ENCODE measurements at regions not wholly inside any gene's neighbourhood (a gene's known extent, or its start where the extent isn't known, plus 50 kb on each side); places are given as distances from the start of the nearest gene placed in this dataset.

DNA sequence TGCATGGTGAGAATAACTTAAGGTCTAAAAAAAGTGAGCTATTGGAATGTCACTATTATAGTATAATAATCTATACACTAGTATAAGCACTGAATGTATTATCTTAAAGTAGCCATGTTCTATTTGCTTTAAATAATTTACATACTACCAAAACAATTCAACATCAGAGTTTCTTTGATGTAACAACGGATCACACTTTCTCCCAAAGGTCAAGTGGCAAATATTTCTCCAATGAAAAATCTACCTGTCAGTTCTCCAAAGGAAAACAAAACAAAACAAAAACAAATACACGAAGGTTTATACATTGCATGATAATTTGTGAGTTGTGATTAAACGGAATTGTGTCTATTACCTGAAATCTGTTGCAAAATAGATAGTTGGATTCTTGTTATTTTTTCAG lies 581.4 kb downstream of the USP25 start:
- DNase-seq = no peak

GRCh38 chr21:16312321-16312720 lies 582.5 kb downstream of the USP25 start:
- DNase-seq = no peak

GRCh38 chr21:16315223-16315622 lies 585.4 kb downstream of the USP25 start:
- DNase-seq = no peak

DNA sequence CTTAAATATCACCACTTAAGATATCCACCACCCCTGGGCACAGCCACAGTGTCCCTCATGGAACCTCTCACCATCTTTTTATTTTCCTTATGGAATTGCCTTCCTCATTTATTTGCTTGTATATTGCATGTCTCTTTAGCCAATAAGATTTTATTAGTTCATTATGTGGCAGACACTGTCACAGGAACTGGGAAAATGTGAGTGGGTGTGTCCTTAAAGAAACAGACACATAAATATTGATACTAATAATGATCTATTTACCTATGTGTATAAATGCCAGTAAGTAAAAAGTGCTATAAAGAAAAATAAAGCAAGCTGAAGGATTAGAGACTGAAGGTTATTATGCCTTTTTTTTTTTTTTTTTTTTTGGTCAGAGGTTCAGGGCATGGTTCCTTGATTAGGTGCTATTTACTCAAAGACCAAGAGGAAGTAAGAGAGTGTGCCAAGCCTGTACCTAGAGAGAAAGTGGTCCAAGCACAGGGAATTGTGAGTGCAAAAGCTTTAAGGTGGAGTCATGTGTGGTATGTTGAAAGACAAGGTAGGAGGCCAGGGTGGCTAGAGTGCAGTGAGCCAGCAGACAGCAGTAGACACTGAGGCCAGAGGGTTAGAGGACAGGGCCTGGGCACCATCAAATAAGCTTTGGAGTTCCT lies 589.0 kb downstream of the USP25 start:
- no peak for DNase-seq

GRCh38 chr21:16320110-16320509 lies 590.3 kb downstream of the USP25 start:
- DNase-seq = no peak

DNA sequence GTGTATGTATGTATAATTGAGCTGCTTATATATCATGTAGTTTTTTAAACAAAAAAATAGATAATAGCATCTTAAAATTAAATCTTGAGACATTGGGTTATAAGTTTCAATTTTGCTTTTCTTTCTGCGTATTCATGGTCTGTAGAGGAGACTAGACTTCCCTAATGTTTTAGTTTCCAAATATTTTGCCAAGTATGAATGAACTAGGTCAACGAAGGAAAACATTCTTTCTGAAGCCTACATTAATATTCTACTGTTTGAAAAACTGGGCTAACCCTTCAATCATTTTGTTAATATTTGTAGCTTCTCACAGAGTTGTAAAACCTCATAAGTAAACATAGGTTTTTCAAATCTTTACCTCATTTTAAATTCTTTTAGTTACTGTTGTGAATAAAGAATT lies 592.7 kb downstream of the USP25 start:
- DNase-seq = no peak

DNA sequence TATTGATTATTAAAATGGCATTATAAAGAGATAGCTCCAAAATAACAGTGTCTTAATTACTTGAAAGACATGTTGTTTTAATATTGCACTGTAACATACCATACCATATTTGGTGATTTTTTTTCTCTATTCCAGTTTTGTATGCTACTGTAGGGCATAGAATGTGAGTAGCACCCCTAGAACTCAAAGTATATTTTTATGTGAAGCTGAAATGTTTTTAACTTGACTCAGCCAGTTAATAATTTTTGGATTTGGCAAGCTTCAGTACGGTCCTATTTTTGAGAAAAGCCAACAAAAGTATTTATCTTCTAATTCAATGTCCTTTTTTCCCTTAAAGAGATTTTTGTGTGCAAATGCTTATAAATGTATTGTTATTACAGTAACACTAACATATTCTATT lies 593.8 kb downstream of the USP25 start:
- DNase-seq = no peak

GRCh38 chr21:16324630-16325029 lies 594.8 kb downstream of the USP25 start:
- DNase-seq = no peak

GRCh38 chr21:16330082-16330907 lies 600.5 kb downstream of the USP25 start:
- DNase-seq = peak; percentile 19

DNA sequence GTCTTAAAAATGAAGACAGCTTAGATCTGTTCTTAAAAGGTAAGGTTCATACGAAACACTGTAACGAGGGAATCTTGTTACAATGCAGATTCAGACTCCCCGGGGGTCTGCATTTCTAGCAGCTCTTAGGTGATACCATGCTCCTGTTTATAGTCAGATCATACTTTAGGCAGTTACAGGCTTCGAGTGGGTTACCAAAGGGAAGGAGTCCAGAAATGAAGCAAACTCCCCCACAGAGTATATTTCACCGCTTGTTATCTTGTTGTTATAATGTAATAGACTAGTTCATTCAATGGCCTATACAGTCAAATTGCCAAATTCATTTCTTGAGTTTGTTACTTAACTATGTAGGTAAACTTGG lies 601.1 kb downstream of the USP25 start:
- DNase-seq = no peak

DNA sequence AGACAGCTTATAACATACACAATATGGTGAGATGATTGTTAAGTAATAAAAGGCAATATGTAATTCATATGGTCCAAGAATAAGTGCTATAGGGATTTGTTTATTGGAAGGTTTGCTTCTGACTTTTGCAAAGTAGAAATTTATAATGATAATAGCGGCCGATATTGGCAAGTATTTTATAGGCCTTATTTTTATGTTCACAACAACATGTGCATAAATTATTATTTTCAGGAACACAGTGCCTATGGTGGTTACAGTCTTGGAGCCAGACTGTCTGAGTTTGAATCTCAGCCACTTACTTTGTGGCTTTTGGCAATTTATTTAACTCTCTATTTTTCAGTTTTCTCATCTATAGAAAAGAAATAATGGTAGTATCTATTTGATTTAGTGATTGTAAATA lies 607.5 kb downstream of the USP25 start:
- no peak for DNase-seq

DNA sequence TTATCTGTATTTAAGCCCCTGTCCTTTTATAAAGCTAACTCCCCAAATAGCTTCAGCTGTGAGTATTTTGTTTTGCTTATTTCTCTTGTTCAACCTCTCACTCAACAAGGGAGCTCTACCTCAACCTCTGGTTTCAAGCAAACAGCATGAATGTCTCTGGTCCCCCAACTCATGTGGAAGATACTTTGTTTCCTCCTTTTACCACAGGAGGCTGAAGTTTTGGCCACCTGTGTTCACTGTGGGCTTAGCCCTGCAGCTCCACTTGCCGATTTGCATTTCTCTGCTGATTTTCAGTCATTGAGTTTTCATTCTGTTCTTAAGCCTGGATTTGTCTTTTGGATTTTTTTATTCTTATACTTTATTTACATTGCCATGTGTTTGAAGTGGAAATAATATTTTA lies 613.1 kb downstream of the USP25 start:
- DNase-seq = no peak

GRCh38 chr21:16343776-16344175 lies 614.0 kb downstream of the USP25 start:
- DNase-seq = no peak

GRCh38 chr21:16345757-16346156 lies 616.0 kb downstream of the USP25 start:
- DNase-seq = no peak

DNA sequence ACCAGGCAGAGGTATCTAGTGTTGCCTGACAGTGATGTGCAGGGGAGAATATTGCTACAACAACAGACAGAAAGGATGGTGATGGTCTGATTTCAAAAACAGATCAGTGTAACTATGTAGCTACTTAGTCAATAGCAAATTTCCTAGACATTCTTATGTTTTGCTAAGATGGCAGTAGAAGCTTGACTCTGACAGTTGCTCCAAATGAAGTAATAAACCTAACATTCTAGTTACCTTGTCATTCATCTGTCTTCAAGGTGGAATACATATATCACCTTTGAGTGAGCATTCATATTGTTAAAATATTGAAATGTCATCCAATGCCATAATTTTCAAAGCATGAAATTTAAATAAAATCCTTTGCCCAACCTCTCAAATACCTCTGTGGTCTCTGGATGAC lies 617.4 kb downstream of the USP25 start:
- no peak for DNase-seq

- no peak for DNase-seq
Observed at GRCh38 chr21:16353764-16354163, 624.0 kb downstream of the USP25 start.

DNA sequence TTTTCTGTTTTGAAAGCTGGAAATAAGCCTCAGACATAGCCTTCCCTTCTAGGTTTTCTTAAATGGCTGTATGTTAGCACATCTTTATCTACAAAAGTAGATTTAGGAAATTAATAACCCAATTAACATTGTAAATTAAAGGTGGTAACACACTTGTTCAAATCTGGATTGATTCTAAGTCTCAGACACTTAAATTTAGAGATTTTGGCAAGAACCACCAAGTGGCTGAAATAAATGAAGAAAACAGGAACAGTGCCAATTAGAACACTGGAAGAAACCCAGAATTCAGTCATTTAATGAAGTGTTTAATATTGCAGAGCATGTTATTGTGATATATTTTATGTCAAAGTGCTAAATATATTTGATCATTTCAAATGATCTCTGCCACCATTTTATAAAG lies 628.2 kb downstream of the USP25 start:
- no peak for DNase-seq

GRCh38 chr21:16358784-16359183 lies 629.0 kb downstream of the USP25 start:
- DNase-seq = no peak

DNA sequence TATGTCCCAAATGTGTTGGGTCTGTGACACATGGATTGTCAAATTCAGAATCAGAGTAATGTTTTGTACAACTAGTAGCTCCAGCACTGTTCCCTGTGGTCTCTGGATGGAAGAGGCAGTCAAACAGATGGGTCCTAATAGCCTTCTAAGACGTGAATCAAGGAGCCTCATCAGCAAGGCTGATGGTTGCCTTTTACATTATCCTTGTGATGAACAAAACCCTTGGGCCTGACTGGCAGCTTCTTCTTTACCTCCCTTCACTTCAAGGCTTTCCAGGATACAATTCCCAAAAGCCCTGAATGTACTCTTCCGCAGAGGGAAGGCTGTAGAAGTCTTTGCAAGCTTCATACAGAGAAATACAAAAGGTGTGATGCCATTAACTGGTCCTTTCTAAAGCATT lies 633.3 kb downstream of the USP25 start:
- no peak for DNase-seq

DNA sequence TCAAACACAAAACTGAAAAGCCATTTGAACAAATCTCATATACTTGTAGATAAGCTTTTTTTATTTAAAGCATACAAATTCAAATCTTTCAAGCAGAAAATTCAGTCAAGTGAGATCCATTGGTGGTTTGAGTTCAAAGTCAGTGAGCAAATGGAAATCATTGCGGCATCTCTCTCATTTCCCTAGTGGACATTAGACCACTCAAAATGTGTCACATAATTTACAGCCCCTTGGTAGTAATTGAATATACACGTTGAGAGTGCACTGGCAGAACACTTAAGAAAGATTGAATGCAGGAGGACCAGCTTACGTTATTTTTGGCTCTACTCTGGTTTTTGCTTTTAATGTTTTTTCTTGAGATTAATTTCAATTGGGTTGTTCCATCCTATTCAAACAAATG lies 633.7 kb downstream of the USP25 start:
- no peak for DNase-seq

GRCh38 chr21:16366207-16366606 lies 636.4 kb downstream of the USP25 start:
- DNase-seq = no peak

- DNase-seq = no peak
Observed at GRCh38 chr21:16367079-16367478, 637.3 kb downstream of the USP25 start.

GRCh38 chr21:16370186-16370585 lies 640.4 kb downstream of the USP25 start:
- no peak for DNase-seq

- no peak for DNase-seq
Observed at GRCh38 chr21:16372586-16372985, 642.8 kb downstream of the USP25 start.

- DNase-seq = no peak
Observed at GRCh38 chr21:16376673-16377072, 646.9 kb downstream of the USP25 start.
